ENCODE measurements at regions not wholly inside any gene's neighbourhood (a gene's known extent, or its start where the extent isn't known, plus 50 kb on each side); places are given as distances from the start of the nearest gene placed in this dataset.

GRCh38 chr12:25058012-25058411 is 109.1 kb upstream of the BCAT1 start:
- intact Hi-C loops (cut with micrococcal nuclease), result no loop called here
- DNase-seq, result no peak

GRCh38 chr12:25056486-25057130 is 107.7 kb upstream of the BCAT1 start:
- no peak for DNase-seq
- no peak for ATAC-seq
- intact Hi-C loops (cut with micrococcal nuclease), result no loop called here

More at GRCh38 chr12:25058012-25058411, 109.1 kb upstream of the BCAT1 start:
- no peak for ATAC-seq

DNA sequence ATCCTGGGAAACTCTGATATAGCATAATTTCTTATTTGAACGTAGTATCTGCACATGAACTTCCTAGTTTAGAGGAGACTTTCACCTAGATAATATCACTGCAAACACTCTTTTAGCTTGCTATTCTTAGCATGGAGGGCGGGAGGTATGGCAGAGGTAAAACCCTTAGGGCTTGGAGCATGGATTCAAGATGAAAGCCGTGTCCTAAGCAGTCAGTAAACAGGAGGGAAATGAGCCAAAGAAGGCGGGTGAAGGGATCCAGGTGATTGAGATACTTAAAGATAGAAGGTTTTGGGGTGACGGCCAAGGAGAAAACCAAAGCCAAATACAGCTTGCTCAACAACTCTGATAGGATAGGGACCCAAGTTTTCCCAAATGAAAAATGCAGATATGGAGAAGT is 107.1 kb upstream of the BCAT1 start:
- intact Hi-C loops (cut with micrococcal nuclease), result no loop called here

DNA sequence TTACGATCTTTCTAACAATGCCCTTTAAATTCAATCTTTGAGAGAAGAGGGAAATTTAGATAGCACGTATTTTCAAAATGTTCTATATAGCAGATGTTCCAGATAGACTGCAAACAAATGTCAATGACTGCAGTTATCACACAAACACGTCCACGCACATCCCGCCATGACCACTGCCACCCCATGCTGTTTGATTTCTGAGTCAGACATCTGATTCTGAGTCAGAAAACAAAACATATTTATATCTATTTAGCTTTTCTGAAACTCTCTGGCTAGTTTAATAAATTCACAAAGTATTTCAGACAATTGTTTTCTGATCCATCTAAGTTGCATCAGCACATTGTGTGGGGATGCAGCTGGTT is 105.9 kb upstream of the BCAT1 start:
- intact Hi-C loops (cut with micrococcal nuclease), result no loop called here
- DNase-seq (no peak), ATAC-seq (no peak)

More for the DNA sequence above, 107.1 kb upstream of the BCAT1 start:
- DNase-seq (no peak), ATAC-seq (no peak)

DNA sequence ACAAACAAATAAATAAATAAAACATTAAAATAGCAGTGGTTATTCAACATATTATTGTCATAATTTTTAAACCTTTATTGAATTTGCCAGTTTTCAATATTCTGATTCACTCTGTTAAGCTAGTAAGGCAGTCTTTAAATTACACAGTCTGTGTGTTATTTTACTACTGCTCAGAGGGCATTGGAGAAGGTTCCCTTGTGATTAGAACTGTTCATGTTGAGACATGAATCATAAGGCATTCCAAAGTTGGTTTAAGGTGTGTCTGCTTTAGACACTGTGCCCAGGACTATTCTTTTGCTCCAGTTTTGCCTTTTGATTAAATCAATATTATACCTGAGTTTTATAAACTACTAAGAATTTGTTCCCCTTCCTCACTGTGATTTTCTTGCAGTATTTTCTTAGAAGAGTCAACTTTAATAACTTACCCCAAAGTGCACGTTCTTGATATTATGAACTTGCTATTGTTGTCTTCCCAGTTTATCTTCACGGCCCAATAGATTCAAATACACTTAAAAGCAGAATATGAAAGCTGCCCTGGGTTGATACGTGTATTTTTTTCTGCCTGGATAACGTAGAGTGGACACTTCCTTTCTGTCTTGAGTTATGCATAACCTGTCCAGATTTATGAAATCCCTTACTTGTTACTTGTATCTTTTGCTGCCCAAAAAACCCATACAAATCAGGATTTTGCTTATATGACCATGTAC is 105.3 kb upstream of the BCAT1 start:
- ATAC-seq (no peak), DNase-seq (no peak)
- intact Hi-C loops (cut with micrococcal nuclease), result no loop called here

- DNase-seq, result no peak
- intact Hi-C loops (cut with micrococcal nuclease), result no loop called here
- peak; percentile 31 for ATAC-seq
Observed at GRCh38 chr12:25052914-25053211, 104.0 kb upstream of the BCAT1 start.

DNA sequence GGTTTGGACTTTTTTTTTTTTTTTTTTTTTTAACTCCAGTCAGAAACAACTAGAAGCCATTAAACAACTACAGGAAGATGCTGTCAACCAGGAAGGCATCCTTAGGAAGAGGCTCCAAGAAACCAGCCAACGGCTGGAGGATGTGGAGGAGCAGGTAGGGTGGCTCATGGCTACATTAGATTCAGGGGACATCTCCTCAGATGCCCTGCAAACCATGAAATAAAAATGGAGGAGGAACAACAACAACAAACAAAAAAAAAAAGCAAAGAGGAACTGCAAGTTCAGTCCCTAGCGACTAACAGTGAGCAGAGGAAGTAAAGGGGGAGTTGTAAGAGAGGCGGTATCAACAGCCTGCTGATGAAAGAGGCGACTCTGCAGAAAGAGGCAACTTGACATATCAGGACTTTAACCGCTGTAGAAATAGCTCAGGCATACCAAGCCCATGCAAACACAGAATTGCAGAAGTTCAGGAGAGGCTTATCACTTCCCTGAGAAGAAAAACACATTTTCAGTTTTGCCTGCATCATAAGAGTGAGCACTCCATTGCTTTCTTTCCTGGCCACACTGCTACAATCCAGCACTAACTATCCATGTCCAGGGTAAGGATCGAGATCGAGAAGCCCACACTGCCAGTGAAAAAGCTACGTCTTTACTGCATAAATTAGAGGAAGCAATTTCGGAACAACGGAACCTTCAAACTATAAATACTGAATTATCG is 103.5 kb upstream of the BCAT1 start:
- intact Hi-C loops (cut with micrococcal nuclease), result no loop called here
- ATAC-seq, result peak; percentile 90
- no peak for DNase-seq

- intact Hi-C loops (cut with micrococcal nuclease), result no loop called here
- ATAC-seq, result peak; percentile 39
- DNase-seq, result no peak
Observed at GRCh38 chr12:25051656-25052195, 102.8 kb upstream of the BCAT1 start.

DNA sequence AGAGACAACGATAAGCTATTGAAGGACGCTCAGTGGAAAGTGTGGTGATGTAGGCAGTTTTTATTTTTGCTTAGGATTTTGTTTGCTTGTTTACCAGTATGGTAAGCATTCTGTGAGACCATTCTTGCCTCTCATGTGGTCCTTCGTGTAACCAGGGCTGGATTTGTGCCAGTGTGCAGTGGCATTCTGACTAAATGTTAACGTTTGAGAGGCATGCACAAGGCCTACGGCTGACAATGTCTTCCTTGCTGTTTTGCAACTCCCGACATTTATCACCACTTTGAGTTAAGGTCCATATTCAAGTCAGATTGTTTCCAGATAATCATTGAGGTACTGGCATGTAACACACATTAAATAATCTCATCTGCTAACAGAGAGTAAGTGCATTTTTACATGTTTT is 102.3 kb upstream of the BCAT1 start:
- DNase-seq (no peak), ATAC-seq (no peak)
- intact Hi-C loops (cut with micrococcal nuclease), result no loop called here

DNA sequence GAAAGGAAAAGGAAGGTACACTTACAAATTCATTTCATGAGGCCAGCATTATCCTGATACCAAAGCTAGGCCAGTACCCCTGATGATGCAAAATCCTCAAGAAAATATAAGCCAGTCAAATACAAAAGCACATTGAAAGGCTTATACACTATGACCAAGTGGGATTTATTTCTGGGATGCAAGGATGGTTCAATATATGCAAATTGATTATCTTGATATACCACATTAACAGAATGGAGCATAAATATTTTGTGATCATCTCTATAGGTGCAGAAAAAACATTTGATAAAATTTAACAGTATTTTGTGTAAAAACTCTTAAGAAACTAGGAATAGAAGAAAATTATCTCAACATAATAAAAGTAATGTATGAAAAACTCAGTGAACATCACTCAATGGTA is 97.0 kb upstream of the BCAT1 start:
- no peak for DNase-seq
- ATAC-seq, result no peak
- intact Hi-C loops (cut with micrococcal nuclease), result no loop called here

DNA sequence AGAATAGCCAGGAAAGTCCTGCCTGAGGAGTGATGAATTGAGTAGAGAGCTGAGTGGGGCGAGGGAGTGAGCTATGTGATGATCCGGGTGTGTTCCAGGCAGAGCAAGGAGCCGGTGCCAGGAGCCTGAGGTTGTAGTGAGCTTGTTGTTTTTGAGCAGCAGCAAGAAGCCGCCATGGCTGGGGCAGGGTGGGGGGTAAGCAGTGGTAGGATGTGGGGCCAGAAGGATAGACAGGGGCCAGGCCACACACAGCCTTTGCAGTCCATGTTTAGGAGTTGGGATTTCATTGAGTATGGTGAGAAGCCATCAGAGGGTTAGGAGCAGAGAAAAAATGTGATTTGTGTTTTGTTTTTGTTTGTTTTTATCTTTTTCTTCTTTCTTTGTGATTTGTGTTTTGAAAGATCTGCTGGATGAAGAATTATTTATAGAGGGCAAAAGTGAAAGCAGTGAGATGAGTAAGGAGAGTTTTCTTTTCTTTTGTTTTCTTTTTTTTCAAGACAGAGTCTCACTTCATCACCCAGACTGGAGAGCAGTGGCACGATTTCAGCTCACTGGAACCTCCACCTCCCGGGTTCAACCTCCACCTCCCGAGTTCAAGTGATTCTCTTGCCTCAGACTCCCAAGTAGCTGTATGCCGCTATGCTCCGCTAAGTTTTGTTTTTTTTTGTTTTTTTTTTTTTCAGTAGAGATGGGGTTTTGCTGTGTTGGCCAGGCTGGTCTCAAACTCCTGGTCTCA is 92.3 kb upstream of the BCAT1 start:
- ATAC-seq, result no peak
- no peak for DNase-seq
- intact Hi-C loops (cut with micrococcal nuclease), result no loop called here

DNA sequence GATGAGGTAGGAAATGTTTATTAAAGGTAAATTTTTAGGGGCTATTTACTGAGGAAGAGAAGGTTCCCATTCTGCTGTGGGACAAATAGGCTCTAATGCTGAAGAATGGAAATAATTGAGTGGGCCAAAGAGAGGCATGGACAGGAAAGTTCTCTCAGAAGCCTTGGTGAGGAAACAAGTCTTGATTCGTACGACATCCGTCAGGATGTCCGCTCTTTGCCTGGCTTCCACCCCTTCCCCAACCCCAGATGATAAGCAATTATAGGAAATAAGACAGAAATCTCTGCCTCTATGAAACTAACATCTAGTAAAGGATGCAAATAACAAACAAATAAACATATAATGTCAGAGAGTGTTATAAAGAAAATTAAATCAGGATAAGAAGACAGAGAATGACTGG is 91.7 kb upstream of the BCAT1 start:
- ATAC-seq (no peak), DNase-seq (no peak)
- intact Hi-C loops (cut with micrococcal nuclease), result no loop called here

DNA sequence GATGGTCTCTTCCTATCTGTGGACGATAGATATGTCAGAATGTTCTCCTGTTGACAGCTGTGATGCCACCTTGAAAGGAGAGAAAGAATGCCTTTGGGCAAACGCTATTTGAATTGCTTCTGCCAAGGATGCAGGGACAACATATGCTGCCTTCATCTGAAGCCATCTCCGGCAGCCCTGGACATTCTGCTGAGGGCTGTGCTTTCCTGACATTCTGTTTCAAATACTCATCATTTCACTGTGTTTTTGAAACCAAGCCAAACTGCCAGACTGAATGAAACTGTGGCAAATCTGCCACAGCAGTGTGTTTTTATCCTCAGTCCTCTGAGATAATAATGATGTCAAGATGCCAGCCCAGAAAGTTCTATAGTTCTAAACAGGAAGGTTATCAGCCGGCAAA is 85.8 kb upstream of the BCAT1 start:
- DNase-seq, result no peak
- intact Hi-C loops (cut with micrococcal nuclease), result no loop called here
- ATAC-seq, result no peak

- intact Hi-C loops (cut with micrococcal nuclease), result no loop called here
- DNase-seq, result no peak
- ATAC-seq, result no peak
Observed at GRCh38 chr12:25025951-25026490, 77.1 kb upstream of the BCAT1 start.

- DNase-seq (no peak), ATAC-seq (no peak)
- intact Hi-C loops (cut with micrococcal nuclease), result no loop called here
Observed at GRCh38 chr12:25025260-25025659, 76.4 kb upstream of the BCAT1 start.

- DNase-seq, result no peak
- no peak for ATAC-seq
- intact Hi-C loops (cut with micrococcal nuclease), result no loop called here
Observed at GRCh38 chr12:25023808-25024207, 74.9 kb upstream of the BCAT1 start.

DNA sequence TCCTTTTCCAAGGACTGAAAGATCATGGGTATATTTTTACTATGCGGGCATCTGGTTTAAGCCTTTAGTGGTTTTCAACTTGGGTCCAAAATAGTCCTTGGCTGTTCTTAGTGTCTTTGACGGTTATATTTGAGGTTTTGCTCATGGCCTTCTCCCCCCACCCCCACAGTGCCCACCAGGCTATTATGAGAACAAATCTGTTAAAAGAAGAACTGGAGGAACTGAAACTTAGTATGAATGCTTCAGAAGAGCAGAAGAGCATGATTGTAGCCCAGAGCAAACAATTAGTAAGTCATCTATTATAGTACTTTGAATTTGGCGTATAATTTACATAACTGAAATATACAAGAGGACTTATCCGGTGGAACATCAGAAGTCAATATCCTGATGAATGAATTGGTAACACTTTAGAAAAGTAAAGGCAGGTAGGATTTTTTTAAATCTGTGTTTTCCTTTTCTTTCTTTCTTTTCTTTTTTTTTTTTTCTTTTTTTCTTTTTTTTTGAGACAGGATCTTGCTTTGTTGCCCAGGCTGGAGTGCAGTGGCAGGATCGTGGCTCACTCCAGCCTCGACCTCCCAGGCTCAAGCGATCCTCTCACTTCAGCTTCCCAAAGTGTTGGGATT is 71.8 kb upstream of the BCAT1 start:
- ATAC-seq (no peak), DNase-seq (no peak)
- intact Hi-C loops (cut with micrococcal nuclease), result no loop called here

GRCh38 chr12:25018146-25018545 is 69.2 kb upstream of the BCAT1 start:
- intact Hi-C loops (cut with micrococcal nuclease), result no loop called here
- no peak for DNase-seq
- no peak for ATAC-seq

DNA sequence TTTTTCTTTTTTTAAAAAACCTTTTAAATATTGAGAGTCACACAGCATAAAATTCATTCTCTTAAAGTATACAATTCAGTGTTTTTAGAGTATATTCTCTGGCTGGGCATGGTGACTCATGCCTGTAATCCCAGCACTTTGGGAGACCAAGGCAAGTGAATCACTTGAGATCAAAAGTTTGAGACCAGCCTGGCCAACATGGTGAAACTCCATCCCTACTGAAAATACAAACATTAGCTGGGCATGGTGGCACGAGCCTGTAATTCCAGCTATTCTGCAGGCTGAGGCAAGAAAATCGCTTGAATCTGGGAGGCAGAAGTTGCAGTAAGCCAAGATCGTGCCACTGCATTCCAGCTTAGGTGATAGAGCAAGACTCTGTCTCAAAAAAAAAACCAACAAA is 68.4 kb upstream of the BCAT1 start:
- ATAC-seq (no peak), DNase-seq (no peak)

More for the DNA sequence above, 68.4 kb upstream of the BCAT1 start:
- intact Hi-C loops (cut with micrococcal nuclease), result no loop called here
